ENCODE measurements at regions not wholly inside any gene's neighbourhood (a gene's known extent, or its start where the extent isn't known, plus 50 kb on each side); places are given as distances from the start of the nearest gene placed in this dataset.

DNA sequence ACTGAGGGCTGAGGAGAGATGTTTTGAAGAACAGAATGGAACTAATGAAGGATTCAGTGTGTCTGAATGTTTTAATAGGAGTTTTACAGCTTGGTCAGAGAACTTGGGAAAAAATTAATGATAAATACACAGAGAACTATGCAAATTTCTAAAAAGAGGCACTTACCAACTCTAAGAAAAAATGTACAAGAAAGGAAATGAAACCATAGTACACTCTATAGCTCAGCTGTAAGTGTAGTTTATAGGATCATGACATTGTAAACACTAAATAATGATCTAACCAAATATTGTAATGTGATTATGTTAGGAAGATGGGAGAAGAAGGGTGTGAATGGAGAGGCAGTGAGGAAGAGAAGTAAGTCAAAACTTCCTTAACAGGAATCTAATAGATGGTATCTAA lies 205.2 kb downstream of the SEC61B start:
- TF ChIP-seq, protein P1, sequence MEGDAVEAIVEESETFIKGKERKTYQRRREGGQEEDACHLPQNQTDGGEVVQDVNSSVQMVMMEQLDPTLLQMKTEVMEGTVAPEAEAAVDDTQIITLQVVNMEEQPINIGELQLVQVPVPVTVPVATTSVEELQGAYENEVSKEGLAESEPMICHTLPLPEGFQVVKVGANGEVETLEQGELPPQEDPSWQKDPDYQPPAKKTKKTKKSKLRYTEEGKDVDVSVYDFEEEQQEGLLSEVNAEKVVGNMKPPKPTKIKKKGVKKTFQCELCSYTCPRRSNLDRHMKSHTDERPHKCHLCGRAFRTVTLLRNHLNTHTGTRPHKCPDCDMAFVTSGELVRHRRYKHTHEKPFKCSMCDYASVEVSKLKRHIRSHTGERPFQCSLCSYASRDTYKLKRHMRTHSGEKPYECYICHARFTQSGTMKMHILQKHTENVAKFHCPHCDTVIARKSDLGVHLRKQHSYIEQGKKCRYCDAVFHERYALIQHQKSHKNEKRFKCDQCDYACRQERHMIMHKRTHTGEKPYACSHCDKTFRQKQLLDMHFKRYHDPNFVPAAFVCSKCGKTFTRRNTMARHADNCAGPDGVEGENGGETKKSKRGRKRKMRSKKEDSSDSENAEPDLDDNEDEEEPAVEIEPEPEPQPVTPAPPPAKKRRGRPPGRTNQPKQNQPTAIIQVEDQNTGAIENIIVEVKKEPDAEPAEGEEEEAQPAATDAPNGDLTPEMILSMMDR (conservative IDR thresholded peaks at IDR 0.05; ENCODE audit: low read depth, low read length) = no peak
- TF ChIP-seq EZH2 (IDR thresholded peaks at IDR 0.05; ENCODE audit: borderline replicate concordance, low read depth, low read length, poor library complexity, severe bottlenecking) = no peak

Data from A673 (cell line).